Left lung (tissue), 4 donors: ENCODE measurements at regions not wholly inside any gene's neighbourhood (a gene's known extent, or its start where the extent isn't known, plus 50 kb on each side); places are given as distances from the start of the nearest gene placed in this dataset.

Experiments
- ATAC-seq: fragments of 200-7000 bp; cut with Tn5 transposase; one replicate; pipeline ENCODE4 v1.9.1; 2020; ENCODE audit warnings: moderate library complexity
- DNase-seq, 4 donors: peaks; one replicate each; pipeline ENCODE4 v3.0.0-alpha.2; 2013 to 2020
- H3K27ac ChIP-seq, 2 donors: fragments of 200-600 bp; sonication (generic) in 1 of 2; one replicate each; pipeline versions ENCODE4 v1.5.0 to v1.8.0; 2020 to 2021
- H3K27me3 ChIP-seq, 2 donors: fragments of 200-600 bp; sonication (generic) in 1 of 2; one replicate each; pipeline versions ENCODE4 v1.5.0 to v1.8.0; 2020 to 2021
- H3K36me3 ChIP-seq, 2 donors: fragments of 200-600 bp; sonication (generic) in 1 of 2; one replicate each; pipeline versions ENCODE4 v1.5.0 to v1.8.0; 2020 to 2021
- H3K4me1 ChIP-seq, 2 donors: fragments of 200-600 bp; one replicate each; pipeline ENCODE4 v1.8.0; 2021
- H3K4me3 ChIP-seq, 2 donors: fragments of 200-600 bp; sonication (generic) in 1 of 2; one replicate each; pipeline versions ENCODE4 v1.5.0 to v1.8.0; 2020 to 2021; ENCODE audit warnings: mild to moderate bottlenecking in 1 of 2
- H3K9me3 ChIP-seq, 2 donors: fragments of 200-600 bp; sonication (generic) in 1 of 2; one replicate each; pipeline versions ENCODE4 v1.5.0 to v1.8.0; 2020 to 2021
- intact Hi-C, 2 donors: fragments of 100-400 bp; cut with DNase I; formaldehyde crosslinking; loops; one replicate each; pipeline versions ENCODE4 v1.11.2 to v1.14.2; 2022
- TF ChIP-seq, protein P1 (sequence below), 2 donors: fragments of 200-600 bp; sonication (generic) in 1 of 2; IDR thresholded peaks; one replicate each; pipeline versions ENCODE4 v1.5.0 to v1.8.0; 2021; ENCODE audit warnings: antibody characterized with exemption in 2 of 2
- donor health status: DM: no; HTN: yes; CAD: no.
- donor health status: DM: no; HTN: no; CAD: no.

DNA sequence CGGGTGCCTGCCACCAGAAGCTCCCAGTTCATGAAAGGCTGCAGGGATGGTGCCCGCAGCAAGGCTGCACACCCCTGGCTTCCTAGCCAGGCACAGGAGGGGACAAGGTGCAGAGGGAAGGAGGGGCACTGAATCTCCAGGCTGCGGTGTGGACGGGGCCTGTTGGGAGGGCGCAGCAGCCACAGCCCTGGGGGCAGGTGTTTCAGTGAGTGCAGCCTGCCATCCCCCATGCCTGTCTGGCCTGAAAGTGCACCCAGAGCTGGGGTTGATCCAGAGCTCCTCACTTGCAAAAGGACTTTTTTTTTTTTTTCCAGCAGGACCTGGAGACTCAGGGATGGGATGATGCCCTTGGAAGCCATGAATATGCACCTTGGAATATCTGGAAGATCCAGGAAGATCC is 153.7 kb upstream of the C1orf174 start:
- Histone ChIP-seq H3K36me3 (no peaks in the 10 kb centered on the region), H3K4me1 (no peaks in the 10 kb centered on the region), H3K27me3 (peaks cover 0 to 73% of the 10 kb centered on the region in 2 donors), H3K9me3 (no peaks in the 10 kb centered on the region), H3K27ac (no peak overlapping the region), H3K4me3 (no peak overlapping the region)
- intact Hi-C loops: no loop called here
- no peak for ATAC-seq
- no peak for DNase-seq
- TF ChIP-seq, protein P1, sequence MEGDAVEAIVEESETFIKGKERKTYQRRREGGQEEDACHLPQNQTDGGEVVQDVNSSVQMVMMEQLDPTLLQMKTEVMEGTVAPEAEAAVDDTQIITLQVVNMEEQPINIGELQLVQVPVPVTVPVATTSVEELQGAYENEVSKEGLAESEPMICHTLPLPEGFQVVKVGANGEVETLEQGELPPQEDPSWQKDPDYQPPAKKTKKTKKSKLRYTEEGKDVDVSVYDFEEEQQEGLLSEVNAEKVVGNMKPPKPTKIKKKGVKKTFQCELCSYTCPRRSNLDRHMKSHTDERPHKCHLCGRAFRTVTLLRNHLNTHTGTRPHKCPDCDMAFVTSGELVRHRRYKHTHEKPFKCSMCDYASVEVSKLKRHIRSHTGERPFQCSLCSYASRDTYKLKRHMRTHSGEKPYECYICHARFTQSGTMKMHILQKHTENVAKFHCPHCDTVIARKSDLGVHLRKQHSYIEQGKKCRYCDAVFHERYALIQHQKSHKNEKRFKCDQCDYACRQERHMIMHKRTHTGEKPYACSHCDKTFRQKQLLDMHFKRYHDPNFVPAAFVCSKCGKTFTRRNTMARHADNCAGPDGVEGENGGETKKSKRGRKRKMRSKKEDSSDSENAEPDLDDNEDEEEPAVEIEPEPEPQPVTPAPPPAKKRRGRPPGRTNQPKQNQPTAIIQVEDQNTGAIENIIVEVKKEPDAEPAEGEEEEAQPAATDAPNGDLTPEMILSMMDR (IDR thresholded peaks at IDR 0.05): no peak

DNA sequence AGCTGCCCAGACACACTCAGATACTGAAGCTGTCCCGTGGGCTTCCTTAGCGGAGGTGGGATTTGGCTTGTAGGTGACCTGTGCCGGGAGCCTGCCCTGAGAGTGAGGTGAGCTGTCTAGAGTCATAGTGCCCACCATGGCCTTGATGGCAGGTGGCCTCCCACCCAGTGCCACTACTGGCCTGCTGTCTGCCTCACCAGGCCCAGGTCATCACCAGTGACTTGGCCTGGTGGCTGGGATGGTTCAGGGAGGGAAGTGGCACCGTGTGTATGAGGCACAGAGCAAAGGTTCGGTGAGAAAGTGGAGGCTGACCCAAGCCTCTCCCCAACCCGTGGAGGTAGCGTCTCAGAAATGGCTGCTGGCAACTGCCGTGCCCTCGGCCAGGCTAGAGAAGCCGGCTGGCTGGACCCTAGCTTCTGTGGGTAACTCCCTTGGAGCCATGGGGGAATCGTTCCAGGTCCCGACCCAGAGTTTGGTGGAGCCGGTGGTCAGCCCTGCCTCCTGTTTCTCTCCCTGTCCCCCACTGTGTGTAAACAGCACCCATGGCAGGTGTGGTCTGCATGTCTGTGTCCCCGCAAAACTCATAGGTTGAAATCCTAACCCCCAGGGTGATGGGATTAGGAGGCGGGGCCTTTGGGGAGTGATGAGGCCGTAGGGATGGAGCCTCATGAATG is 155.4 kb upstream of the C1orf174 start:
- Histone ChIP-seq H3K27me3 (peaks cover 0 to 60% of the 10 kb centered on the region in 2 donors), H3K4me3 (no peak overlapping the region), H3K36me3 (no peaks in the 10 kb centered on the region), H3K4me1 (no peaks in the 10 kb centered on the region), H3K27ac (no peak overlapping the region), H3K9me3 (no peaks in the 10 kb centered on the region)
- intact Hi-C loops: no loop called here
- DNase-seq (peak in 1 of 4 donors; percentile 50), ATAC-seq (no peak)
- TF ChIP-seq, protein P1 (IDR thresholded peaks at IDR 0.05): no peak

DNA sequence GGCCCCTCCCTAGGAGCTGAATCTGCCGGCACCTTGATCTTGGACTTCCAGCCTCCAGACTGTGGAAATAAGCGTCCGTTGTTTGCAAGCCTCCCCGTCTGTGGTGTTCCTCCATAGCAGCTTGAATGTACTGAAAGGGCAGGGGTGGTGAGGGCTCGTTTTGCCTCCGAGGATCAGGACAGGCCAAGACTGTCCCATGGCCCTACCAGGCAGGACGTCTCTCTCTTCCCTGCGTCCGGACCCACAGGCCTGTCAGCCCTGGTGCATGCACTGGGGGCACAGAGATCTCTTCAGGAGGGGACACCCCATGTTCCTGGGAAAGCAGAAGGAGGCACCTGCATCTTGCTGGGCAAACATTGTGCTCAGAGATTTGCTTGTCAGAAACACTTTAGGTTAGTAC is 156.3 kb upstream of the C1orf174 start:
- Histone ChIP-seq H3K36me3 (no peaks in the 10 kb centered on the region), H3K9me3 (no peaks in the 10 kb centered on the region), H3K4me1 (no peaks in the 10 kb centered on the region), H3K4me3 (no peak overlapping the region), H3K27ac (no peak overlapping the region), H3K27me3 (peaks cover 0 to 51% of the 10 kb centered on the region in 2 donors)
- intact Hi-C loops: no loop called here
- TF ChIP-seq, protein P1 (IDR thresholded peaks at IDR 0.05): no peak
- peak in 1 of 4 donors; percentile 35 for DNase-seq
- no peak for ATAC-seq

DNA sequence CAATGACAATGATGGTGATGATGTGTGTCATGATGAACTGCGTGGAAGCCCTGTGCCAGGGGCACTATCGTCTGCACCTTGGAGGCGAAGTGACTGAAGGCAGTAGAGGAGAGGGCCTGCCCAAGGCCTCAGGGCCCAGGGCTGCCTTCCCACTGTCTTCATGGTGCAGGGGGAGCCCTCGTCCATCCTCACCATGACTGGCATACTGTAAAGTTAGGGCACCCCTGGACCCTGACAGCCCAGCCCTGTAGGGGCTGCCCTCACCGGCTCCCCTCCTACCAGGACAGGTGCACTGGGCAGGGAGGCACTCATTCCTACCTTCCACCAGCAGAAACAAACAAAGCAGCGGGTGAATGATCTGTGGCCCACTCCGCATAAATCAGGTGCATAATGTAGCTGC is 156.9 kb upstream of the C1orf174 start:
- Histone ChIP-seq H3K27ac (no peak overlapping the region), H3K27me3 (peaks cover 0 to 48% of the 10 kb centered on the region in 2 donors), H3K4me1 (no peaks in the 10 kb centered on the region), H3K36me3 (no peaks in the 10 kb centered on the region), H3K9me3 (no peaks in the 10 kb centered on the region), H3K4me3 (no peak overlapping the region)
- ATAC-seq: no peak
- TF ChIP-seq, protein P1 (IDR thresholded peaks at IDR 0.05): no peak
- intact Hi-C loops: no loop called here
- DNase-seq: peak in 1 of 4 donors; percentile 34

DNA sequence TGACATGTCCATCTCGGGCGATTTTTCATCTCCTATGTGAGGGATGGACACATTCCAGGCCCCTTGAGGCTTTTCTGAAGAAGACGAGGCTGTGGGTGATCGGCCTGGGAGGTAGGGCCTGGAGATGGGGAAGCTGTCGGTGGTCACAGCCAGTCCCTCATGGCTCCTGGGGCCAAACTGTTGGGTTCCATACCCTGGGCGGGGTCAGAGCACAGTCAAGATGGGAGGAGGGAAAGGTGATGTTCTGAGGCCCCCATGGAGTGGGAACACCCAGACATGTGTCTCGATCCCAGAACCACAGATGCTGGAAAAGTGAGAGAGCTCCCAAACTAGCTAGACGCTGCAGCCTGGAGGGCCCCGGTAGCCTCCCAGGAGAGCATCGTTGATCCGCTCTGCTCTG is 157.5 kb upstream of the C1orf174 start:
- peaks cover 0 to 42% of the 10 kb centered on the region in 2 donors for H3K27me3 ChIP-seq
- TF ChIP-seq, protein P1 (IDR thresholded peaks at IDR 0.05): no peak
- no peak for ATAC-seq
- no peaks in the 10 kb centered on the region for H3K36me3 ChIP-seq
- no peak overlapping the region for H3K4me3 ChIP-seq
- H3K4me1 ChIP-seq: no peaks in the 10 kb centered on the region
- peak in 1 of 4 donors; percentile 20 for DNase-seq
- H3K27ac ChIP-seq: no peak overlapping the region
- no peaks in the 10 kb centered on the region for H3K9me3 ChIP-seq
- intact Hi-C loops: no loop called here
